ENCODE measurements at regions not wholly inside any gene's neighbourhood (a gene's known extent, or its start where the extent isn't known, plus 50 kb on each side); places are given as distances from the start of the nearest gene placed in this dataset.

DNA sequence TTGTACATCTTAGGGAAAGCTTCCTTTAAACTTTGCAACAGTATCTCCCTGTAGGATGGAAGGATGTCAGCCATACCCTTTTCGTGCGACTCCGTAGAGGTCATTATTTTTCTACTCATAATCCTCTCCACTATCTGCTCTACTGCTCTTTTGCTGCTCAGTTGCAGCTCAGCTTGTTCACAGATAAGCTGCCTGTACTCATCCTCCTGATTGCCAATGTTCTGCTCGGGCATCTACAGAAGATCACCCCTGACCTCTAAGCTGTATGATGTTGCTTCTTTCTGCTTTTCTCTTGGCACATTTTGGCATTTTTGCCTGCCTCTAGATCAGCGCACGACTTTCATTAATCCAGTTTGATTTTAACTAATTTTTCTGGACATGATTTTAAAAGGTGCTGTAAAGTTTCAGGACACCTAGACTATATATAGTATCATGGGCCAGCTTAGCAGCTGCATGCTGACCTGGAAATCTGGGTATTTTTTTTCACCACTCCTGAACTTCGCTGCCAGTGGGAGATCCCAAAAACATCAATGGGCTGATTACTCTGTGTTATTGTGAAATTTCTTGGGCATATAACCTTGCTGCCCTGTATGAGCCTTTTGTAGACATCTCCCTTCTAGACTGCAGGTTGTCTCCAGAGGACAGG lies 131.2 kb upstream of the ZNF608 start:
- no peak for DNase-seq (ENCODE audit: low read depth)
- H3K4me3 ChIP-seq (ENCODE audit: low read depth, low read length) = no peak overlapping the region
- TF ChIP-seq, protein P1, sequence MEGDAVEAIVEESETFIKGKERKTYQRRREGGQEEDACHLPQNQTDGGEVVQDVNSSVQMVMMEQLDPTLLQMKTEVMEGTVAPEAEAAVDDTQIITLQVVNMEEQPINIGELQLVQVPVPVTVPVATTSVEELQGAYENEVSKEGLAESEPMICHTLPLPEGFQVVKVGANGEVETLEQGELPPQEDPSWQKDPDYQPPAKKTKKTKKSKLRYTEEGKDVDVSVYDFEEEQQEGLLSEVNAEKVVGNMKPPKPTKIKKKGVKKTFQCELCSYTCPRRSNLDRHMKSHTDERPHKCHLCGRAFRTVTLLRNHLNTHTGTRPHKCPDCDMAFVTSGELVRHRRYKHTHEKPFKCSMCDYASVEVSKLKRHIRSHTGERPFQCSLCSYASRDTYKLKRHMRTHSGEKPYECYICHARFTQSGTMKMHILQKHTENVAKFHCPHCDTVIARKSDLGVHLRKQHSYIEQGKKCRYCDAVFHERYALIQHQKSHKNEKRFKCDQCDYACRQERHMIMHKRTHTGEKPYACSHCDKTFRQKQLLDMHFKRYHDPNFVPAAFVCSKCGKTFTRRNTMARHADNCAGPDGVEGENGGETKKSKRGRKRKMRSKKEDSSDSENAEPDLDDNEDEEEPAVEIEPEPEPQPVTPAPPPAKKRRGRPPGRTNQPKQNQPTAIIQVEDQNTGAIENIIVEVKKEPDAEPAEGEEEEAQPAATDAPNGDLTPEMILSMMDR (conservative IDR thresholded peaks at IDR 0.05; ENCODE audit: low read depth, low read length) = no peak

DNA sequence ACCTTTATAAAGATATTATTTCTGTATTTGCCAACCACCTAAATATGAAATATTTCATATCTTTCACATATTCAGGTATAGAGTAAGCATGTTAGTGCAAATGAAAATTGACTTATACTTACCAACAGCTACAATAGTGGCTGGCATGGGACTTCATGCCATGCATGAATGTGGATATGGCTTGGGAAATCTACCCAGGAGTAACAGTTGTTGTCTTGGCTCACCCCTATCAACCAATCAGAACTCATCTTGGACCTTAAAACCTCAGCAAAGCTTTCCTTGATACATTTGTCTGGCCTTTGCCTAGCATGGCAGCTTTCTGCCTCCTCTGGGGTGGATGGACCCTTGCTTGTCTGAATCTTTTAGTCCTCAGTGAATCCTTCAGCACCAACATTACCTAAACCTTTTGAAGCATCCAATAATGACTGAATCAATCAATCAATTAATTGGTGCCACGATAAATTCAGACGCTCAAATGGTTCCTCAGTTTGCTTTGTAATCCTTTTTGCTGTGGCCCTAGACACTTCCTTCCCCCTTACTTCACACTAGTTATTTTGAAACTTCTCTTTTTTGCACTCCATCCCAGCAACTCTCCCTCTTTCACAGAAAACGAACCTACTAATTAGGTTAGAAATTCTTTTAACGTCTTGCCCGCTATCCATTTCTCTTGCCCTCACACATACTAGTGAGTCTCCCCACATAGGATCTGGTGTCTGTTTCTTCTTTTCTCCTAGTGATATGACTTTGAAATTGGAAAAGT lies 132.3 kb upstream of the ZNF608 start:
- DNase-seq (ENCODE audit: low read depth) = no peak
- no peak overlapping the region for H3K4me3 ChIP-seq (ENCODE audit: low read depth, low read length)
- TF ChIP-seq, protein P1 (conservative IDR thresholded peaks at IDR 0.05; ENCODE audit: low read depth, low read length) = no peak

DNA sequence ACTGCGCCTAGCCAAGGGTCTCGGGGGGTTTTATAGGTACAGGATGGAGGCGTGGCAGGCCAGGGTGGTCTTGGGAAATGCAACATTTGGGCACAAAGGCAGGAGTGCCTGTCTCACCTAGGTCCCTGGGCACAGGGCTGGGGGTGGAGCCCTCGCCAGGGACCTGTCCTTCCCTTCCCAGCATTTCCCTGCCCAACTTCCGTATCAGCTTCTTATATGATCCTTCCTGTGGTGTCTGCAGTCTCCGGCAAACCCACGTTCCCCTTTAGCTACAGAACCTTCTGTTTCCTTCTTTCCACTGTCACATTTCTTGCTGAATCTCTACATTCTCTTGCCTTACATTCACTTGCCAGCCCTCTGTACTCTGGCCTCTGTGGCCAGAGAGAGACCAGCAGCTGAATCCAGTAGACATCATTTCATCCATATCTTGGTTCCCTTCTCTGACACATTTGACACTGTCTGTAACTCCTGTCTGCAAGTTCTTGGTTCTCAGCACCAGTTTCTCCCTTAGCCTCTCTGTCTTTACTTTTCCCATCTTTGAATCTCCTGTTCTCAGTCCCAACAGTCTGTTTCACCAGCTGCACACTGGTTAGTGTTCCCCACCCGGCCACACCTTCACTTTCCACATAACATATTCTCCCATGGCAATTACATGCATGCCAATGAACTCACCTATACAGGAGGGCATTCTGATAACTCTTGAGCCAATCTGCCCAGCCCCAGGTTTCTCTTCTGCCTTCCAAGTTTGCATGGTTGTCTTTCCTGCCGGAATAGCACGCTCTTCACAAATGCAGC lies 134.7 kb upstream of the ZNF608 start:
- no peak for DNase-seq (ENCODE audit: low read depth)
- H3K4me3 ChIP-seq (ENCODE audit: low read depth, low read length) = no peak overlapping the region
- TF ChIP-seq, protein P1 (conservative IDR thresholded peaks at IDR 0.05; ENCODE audit: low read depth, low read length) = no peak

DNA sequence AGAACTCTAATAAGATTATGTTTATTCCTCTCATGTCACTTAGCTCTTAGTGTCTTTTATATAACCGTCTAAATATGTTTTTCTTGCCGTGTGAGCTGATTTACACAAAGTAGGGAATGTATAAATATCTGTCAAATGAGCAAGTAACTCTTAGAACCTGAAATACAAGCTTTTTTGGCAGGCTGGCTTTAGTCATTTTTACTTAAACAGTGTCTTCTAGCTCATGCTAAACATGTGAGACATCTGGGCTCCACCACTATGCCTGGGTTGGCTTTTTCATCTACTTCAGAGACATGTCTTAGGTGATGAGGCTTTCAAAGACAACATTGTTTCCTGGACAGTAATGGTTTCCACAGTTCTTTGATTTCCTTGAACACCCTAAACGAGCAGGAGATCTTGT lies 137.2 kb upstream of the ZNF608 start:
- TF ChIP-seq, protein P1 (conservative IDR thresholded peaks at IDR 0.05; ENCODE audit: low read depth, low read length) = no peak
- DNase-seq (ENCODE audit: low read depth) = no peak
- no peak overlapping the region for H3K4me3 ChIP-seq (ENCODE audit: low read depth, low read length)

DNA sequence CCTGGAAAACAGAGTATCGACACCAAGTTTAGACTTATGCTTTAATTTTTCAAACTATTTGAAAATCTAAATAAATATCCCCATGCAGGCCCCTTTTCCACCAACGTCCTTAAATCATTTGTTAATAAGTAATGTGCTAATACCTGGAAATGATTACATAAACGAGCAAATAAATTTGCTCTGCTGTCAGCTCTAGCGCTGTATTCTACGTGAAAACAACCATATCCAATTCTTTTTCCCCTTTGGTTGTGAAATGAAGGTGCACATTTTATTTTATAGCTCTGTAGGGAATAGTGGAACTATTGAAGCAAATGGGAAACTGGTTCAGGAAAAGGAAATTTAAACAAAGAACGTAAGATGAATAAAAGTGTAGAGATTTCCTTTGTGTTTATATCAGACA lies 137.7 kb upstream of the ZNF608 start:
- DNase-seq (ENCODE audit: low read depth) = no peak
- no peak overlapping the region for H3K4me3 ChIP-seq (ENCODE audit: low read depth, low read length)
- TF ChIP-seq, protein P1 (conservative IDR thresholded peaks at IDR 0.05; ENCODE audit: low read depth, low read length) = no peak

DNA sequence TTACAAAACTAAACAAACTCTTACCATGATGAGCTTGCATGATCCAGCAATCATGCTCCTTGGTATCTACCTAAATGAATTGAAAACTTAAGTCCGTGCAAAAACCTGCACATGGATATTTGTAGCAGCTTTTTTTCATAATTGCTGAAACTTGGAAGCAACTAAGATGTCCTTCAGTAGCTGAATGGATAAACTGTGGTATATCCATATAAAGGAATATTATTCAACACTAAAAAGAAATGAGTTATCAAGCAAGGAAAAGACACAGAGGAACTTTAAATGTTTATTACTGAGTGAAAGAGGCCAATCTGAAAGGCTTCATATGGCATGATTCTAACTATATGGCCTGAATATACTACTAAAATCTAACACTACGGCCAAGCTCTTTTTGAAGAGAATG lies 139.1 kb upstream of the ZNF608 start:
- no peak overlapping the region for H3K4me3 ChIP-seq (ENCODE audit: low read depth, low read length)
- DNase-seq (ENCODE audit: low read depth) = no peak
- TF ChIP-seq, protein P1 (conservative IDR thresholded peaks at IDR 0.05; ENCODE audit: low read depth, low read length) = no peak
